Activated CD8-positive, alpha-beta memory T cell treated with anti-CD3 and anti-CD28 coated beads for 48 hours (primary cell): ENCODE measurements at regions not wholly inside any gene's neighbourhood (a gene's known extent, or its start where the extent isn't known, plus 50 kb on each side); places are given as distances from the start of the nearest gene placed in this dataset.
"Not testable (repeated sequence)": the region's sequence is repeated elsewhere in the genome, so short reads cannot be mapped to it uniquely, and the experiment has no call there.

Source experiments
- DNase-seq, 3 experiments: peaks; one replicate each; pipeline ENCODE4 v3.0.0-alpha.2; 2020; ENCODE audit warnings: low read depth in 2 of 3, low spot score in 2 of 3

DNA sequence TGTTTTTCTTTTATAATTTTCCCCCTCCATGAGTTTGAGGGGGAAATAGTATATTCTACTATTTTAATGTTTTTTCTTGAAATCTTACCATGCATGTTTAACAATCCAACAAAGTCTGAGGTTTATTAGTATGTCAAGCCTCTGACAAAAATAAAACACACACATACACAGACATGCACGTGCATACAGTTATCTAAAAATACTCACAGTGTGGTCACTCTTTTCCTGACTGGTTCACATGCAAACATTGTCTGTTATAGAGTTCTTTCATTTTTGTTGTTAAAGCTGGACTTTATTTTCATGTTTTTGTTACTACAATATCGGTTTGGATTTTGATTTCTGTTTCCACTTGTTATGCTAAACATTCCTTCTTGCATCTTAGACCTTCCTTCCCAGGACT lies 236.6 kb downstream of the MFSD1 start:
- no peak for DNase-seq

DNA sequence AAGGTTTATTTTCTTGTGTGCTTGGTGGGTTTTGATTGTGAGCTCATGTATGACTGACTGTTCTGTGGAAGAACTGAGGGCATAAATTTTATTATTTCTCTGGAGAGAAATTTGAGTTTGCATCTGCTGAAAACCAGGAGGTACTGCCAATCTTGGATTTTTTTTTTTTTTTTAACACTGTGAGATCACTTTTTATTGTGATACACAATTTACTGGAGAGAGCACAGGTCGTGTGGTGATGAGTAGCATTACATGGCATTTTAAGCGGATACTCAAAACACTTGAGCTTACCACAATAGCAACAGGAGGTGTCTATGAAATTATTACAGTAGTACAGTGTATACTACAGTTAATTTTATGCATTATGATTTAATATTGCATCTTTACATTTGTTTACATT lies 237.4 kb downstream of the MFSD1 start:
- no peak for DNase-seq

DNA sequence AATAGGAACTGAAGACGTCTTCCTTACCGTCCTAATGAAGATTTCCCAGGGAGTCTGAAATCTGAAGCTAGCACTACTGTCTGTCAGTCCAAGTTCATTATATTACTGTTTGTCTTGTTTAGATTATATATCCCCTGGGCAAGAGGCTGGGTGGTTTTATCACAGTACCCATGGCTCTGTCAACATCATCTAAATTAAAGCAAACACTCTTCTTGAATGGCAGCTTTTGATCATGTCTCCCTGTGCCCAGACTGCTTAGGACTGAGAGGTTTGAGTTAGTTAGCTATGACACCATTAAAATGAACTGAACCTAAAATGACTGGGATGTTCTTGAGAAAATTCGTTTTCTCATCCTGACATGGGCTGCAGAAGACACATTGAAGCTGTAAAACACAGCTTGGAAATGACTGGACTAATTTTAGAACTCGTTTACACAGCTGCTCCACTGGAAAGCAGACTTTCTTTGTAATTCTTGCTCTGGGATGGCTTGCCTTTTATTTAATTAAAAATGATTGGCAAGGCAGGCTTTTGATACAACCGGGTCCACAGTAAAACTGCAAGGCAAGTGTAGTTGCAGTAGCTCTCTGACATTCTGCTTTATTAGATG lies 243.5 kb downstream of the MFSD1 start:
- DNase-seq, result no peak

- no peak for DNase-seq
These were observed 245.5 kb downstream of the MFSD1 start for GRCh38 chr3:159047361-159047760.

DNA sequence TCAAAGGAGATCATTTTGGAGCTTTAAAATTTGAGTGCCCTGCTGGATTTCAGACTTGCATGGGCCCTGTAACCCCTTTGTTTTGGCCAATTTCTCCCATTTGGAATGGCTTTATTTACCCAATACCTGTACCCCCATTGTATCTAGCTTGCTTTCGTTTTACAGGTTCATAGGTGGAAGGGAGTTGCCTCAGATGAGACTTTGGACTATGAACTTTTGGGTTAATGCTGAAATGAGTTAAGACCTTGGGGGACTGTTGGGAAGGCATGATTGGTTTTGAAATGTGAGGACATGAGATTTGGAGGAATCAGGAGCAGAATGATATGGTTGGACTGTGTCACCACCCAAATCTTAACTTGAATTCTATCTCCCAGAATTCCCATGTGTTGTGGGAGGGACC lies 250.6 kb downstream of the MFSD1 start:
- not testable (repeated sequence) for DNase-seq

GRCh38 chr3:159057621-159058020 lies 255.8 kb downstream of the MFSD1 start:
- DNase-seq, result no peak

DNA sequence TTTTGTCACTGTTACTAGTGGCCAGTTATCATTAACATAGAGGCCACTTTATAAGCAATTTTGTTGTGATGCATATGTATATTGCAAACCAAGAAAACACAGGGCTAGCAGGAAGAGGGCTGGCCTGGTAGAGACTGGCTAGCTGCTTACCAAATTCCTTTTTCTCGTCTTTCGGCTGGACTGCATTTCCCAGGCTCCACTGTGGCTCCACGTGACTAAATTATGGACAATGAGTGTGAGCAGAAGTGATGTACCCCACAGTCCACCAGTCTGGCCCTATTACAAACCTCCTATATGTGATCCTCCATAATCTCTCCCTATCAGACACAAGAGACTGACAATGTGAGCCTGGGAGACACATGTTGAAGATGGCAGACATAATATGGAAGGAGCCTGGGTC lies 257.0 kb downstream of the MFSD1 start:
- DNase-seq, result no peak

GRCh38 chr3:159059395-159059794 lies 257.5 kb downstream of the MFSD1 start:
- no peak for DNase-seq

DNA sequence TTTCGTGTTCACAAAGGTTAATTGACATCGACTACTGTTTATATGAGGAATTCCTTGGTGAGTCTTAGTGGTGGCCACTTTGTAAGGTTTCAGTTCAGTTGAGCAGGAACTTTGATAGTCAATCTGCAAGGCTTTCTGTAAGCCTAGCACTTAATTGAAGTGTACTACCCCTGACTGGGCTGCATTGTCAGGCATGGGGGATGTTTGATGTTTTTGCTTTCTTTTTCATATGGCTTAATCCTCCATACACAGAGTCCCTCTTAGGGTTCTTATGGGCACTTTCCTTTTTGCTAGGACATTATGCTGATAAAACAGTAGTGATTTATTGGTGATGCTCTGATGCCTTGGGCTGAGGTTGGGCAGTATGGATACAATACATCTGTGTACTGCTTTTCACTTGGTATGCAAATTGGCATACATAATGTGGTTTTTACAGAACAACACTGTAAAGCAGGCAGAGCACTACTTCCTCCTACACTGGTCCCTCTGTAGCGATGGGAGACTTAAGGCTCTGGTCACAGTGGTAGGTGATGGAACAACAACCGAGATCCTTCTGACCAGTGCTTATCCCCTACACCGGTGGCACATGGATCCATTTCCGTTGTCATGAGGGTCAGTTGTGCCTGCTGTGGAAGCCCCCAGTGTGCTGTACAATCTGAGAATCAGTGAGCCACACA lies 261.0 kb downstream of the MFSD1 start:
- no peak for DNase-seq

DNA sequence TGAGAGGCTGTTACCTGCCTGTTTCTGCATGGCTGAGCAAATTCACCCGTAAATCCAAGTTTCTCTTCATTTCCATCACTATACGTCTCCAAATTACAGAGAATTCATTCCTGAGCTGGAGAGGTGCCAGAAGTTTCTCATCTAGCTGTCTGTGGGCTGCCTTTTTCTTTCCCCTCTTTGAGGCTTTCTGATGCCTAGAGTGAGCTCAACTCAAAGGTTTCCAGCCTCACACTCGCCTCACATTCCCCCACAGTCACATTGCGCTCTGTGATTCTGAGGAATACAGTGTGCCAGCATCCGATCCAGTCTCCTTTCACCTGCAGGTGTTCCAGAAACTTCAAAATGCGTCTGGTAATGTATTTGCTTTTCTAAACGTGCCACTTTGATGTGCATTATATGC lies 267.2 kb downstream of the MFSD1 start, which contains the start of gene IQCJ:
TSS of gene IQCJ (plus strand) at position 229 of the 400 bp plus-strand sequence.
- no peak for DNase-seq

- no peak for DNase-seq
These were observed 268.1 kb downstream of the MFSD1 start for GRCh38 chr3:159069866-159070425.

DNA sequence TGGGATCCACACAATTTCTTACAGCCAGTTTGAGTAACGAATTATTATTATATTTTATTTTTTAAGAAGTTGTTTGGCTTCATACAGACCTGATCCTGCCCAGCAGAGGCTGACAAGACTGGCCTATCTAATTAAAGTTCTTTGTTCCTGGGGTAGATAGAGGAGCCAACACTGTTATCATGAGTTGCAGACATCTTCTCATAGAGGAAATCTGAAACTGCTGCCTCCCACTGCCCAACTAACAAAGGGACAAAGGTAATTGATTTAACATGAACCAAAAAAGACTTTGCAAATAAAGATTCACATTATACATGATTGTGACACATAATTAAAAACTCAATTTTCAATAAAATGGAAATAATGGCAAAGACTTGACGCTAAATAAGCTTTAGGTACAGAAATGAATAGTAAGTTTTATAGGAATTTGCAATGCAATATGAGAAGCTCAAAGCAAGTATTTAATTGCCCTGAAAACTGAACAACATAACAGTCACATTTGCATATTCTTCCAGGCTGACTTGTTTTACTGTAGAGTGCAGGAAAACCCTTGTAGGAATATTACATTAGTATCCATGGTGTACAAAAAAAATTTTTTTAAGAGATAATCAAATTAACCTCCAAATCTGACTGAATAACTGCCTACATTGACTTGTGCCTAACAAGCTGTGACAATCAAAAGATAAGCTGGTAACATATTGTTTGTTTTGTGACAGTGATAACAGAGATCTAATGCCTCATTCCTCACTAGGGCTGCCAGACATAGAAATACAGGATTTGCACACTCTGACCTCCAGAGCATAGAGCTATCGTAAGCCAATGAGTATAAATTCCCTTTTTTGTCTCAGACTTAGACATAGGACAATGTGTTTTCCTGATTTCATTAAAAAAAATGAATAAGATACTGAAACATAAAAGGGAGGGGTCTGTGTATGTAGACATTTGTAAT lies 273.2 kb downstream of the MFSD1 start:
- no peak for DNase-seq

- no peak for DNase-seq
These were observed 276.0 kb downstream of the MFSD1 start for GRCh38 chr3:159077860-159078259.

GRCh38 chr3:159080256-159080655 lies 278.4 kb downstream of the MFSD1 start:
- no peak for DNase-seq

GRCh38 chr3:159080821-159081220 lies 279.0 kb downstream of the MFSD1 start:
- no peak for DNase-seq

DNA sequence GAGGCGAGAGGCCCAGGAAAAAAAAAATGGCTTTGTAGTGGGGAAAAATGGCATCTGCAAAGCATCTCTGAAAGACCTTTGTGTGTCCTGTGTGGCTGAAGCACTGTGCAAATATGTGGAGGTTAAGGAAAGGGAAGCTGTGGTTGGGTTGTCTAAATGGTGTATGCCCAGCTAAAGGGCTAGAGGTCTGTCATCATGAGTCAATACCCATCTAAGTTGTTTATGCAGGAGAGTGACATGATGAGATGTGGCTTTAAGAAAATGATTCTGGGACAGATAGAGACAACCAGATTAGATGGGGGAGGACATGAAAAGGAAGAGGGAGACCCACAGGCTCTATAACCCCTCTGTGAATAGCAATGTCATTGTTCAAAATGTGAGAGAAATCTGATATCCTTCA lies 280.7 kb downstream of the MFSD1 start:
- DNase-seq, result no peak

- no peak for DNase-seq
These were observed 290.1 kb downstream of the MFSD1 start for GRCh38 chr3:159091936-159092335.

DNA sequence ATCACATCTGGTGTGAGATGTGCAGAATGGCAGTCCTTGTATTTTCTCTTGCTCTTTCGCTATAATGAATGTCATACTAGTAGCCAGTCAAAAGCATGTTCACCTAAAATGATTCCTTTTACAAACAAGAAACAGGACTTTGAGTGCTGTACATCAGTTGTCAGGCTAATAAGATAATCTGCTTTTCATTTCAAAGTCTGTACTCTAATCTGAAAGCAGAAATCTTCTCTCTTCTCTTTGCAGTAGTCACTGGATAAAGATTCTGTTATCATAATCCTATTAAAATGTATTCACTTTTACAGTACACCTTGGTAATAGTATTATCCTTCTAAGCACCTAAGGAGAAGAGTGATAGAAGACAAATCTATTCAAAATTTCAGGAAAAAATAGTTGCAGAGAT lies 300.1 kb downstream of the MFSD1 start:
- no peak for DNase-seq

GRCh38 chr3:159112724-159113123 lies 310.9 kb downstream of the MFSD1 start:
- no peak for DNase-seq

GRCh38 chr3:159113221-159113875 lies 311.5 kb downstream of the MFSD1 start:
- DNase-seq, result no peak

DNA sequence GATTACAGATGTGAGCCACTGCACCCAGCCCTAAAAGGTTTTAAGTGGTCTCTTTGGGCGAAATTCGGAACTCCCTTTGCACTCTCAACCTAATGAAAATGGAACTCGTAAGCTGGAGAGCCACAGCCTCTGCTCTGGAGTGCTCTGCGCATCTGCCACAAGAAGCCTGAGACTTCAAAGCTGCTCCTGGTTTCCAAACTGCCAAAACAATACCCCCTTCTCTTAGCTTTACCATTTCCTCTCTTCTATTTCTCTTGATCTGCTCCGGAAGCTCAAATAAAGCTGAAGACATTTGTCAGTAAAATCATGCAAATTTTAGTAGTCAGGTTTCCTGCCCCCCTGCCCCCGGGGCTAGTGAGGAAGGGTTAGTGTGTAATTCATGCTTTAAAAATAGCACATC lies 312.7 kb downstream of the MFSD1 start:
- DNase-seq, result no peak
